Neural progenitor cell (in vitro differentiated cells): ENCODE measurements at regions not wholly inside any gene's neighbourhood (a gene's known extent, or its start where the extent isn't known, plus 50 kb on each side); places are given as distances from the start of the nearest gene placed in this dataset.

ENCODE experiments used
- CTCF ChIP-seq: fragments of 200-600 bp; sonication (generic); IDR thresholded peaks from 2 replicates; pipeline ENCODE4 v1.5.1; 2017; ENCODE audit warnings: antibody characterized with exemption, mild to moderate bottlenecking
- EZH2 ChIP-seq: fragments of 200-600 bp; sonication (generic); IDR thresholded peaks from 2 replicates; pipeline ENCODE4 v1.6.1; 2017; ENCODE audit warnings: antibody characterized with exemption, mild to moderate bottlenecking, moderate library complexity

- TF ChIP-seq CTCF: no peak
- TF ChIP-seq EZH2: no peak
Observed at GRCh38 chr7:117982071-117983055, 109.1 kb upstream of the CTTNBP2 start.
